ENCODE measurements at regions not wholly inside any gene's neighbourhood (a gene's known extent, or its start where the extent isn't known, plus 50 kb on each side); places are given as distances from the start of the nearest gene placed in this dataset.

DNA sequence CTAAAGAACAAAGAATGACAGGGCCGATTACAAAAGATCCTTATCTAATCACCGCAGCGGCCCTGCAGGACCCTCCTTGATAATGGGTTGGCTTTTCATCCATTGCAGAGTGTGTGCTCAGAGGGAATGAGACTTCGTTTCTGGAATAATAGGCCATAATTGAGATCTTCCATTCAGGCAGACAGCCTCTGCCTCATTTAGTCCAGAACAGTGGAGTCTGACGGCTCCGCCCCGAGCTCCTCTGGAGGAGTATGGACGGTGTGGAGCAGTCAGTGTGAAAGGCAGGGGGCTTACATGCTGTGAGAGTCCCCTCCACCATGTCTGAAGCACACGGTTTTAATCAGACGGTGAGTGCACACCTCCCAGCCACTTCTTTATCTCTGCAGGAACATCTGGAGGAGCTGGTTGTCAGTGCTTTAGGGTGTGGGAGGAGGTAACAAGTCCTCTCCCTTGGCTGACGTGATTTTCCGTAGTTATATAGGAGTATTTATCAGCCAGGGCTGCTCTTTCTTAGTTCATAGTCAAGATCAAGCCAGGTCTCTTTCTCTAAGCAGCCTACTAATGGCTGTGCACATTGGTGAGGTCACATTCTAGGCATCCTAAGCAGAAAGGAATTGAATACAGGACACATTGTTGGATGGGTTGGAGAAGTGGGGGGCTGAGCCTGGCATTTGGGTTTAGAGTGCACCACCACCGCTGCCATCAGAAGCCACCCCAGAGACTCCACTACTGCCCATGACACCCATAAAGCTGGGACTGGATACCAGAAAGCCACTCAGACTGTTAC is 1477.9 kb downstream of the TBC1D22A start:
- H2AFZ ChIP-seq (ENCODE audit: low read length), result no peak overlapping the region
- no peak for DNase-seq
- H3K9me2 ChIP-seq (replicated peaks; ENCODE audit: insufficient read depth, low read length), result no peaks in the 10 kb centered on the region
- no peak overlapping the region for H3K9ac ChIP-seq (ENCODE audit: low read length)
- no peaks in the 10 kb centered on the region for H3K36me3 ChIP-seq (replicated peaks; ENCODE audit: insufficient read depth, low read length)
- no peaks in the 10 kb centered on the region for H3K9me3 ChIP-seq (replicated peaks; ENCODE audit: insufficient read depth, low read length)
- H3K27me3 ChIP-seq (replicated peaks; ENCODE audit: insufficient read depth, low read length), result no peaks in the 10 kb centered on the region
- H3K4me1 ChIP-seq (ENCODE audit: low read length), result no peaks in the 10 kb centered on the region
- no peak overlapping the region for H3K4me3 ChIP-seq (ENCODE audit: low read length)
- H4K20me1 ChIP-seq (ENCODE audit: insufficient read depth, low read length), result no peaks in the 10 kb centered on the region
- H3K27ac ChIP-seq (ENCODE audit: low read length), result no peak overlapping the region
- TF ChIP-seq CTCF (IDR thresholded peaks at IDR 0.05; ENCODE audit: low read length), result no peak
- TF ChIP-seq EZH2phosphoT487 (IDR thresholded peaks at IDR 0.05; ENCODE audit: low read length), result no peak
- no peak for TF ChIP-seq EZH2 (optimal IDR thresholded peaks at IDR 0.05; ENCODE audit: low read depth, low read length)
- H3F3A ChIP-seq (ENCODE audit: insufficient read depth, low read length), result no peaks in the 10 kb centered on the region
- no peak overlapping the region for H3K4me2 ChIP-seq (ENCODE audit: low read depth, low read length)
- H3K79me2 ChIP-seq (ENCODE audit: low read length), result no peaks in the 10 kb centered on the region

GRCh38 chr22:48239461-48240147 is 1477.2 kb downstream of the TBC1D22A start:
- Histone ChIP-seq H4K20me1 (ENCODE audit: insufficient read depth, low read length) (no peaks in the 10 kb centered on the region), H3K27ac (ENCODE audit: low read length) (no peak overlapping the region), H3K27me3 (replicated peaks; ENCODE audit: insufficient read depth, low read length) (no peaks in the 10 kb centered on the region), H2AFZ (ENCODE audit: low read length) (no peak overlapping the region), H3K4me2 (ENCODE audit: low read depth, low read length) (no peak overlapping the region), H3K36me3 (replicated peaks; ENCODE audit: insufficient read depth, low read length) (no peaks in the 10 kb centered on the region), H3K9me2 (replicated peaks; ENCODE audit: insufficient read depth, low read length) (no peaks in the 10 kb centered on the region), H3K4me3 (ENCODE audit: low read length) (no peak overlapping the region), H3K9ac (ENCODE audit: low read length) (no peak overlapping the region), H3K4me1 (ENCODE audit: low read length) (no peaks in the 10 kb centered on the region), H3F3A (ENCODE audit: insufficient read depth, low read length) (no peaks in the 10 kb centered on the region), H3K9me3 (replicated peaks; ENCODE audit: insufficient read depth, low read length) (no peaks in the 10 kb centered on the region), H3K79me2 (ENCODE audit: low read length) (no peaks in the 10 kb centered on the region)
- DNase-seq, result no peak
- TF ChIP-seq CTCF (IDR thresholded peaks at IDR 0.05; ENCODE audit: low read length) (no peak), EZH2 (optimal IDR thresholded peaks at IDR 0.05; ENCODE audit: low read depth, low read length) (no peak), EZH2phosphoT487 (IDR thresholded peaks at IDR 0.05; ENCODE audit: low read length) (no peak)

- H3K9me2 ChIP-seq (replicated peaks; ENCODE audit: insufficient read depth, low read length), result no peaks in the 10 kb centered on the region
- TF ChIP-seq EZH2 (optimal IDR thresholded peaks at IDR 0.05; ENCODE audit: low read depth, low read length) (no peak), EZH2phosphoT487 (IDR thresholded peaks at IDR 0.05; ENCODE audit: low read length) (no peak), CTCF (IDR thresholded peaks at IDR 0.05; ENCODE audit: low read length) (no peak)
- no peak overlapping the region for H3K27ac ChIP-seq (ENCODE audit: low read length)
- no peak overlapping the region for H3K4me2 ChIP-seq (ENCODE audit: low read depth, low read length)
- no peak overlapping the region for H3K4me3 ChIP-seq (ENCODE audit: low read length)
- no peaks in the 10 kb centered on the region for H4K20me1 ChIP-seq (ENCODE audit: insufficient read depth, low read length)
- no peaks in the 10 kb centered on the region for H3K36me3 ChIP-seq (replicated peaks; ENCODE audit: insufficient read depth, low read length)
- H3F3A ChIP-seq (ENCODE audit: insufficient read depth, low read length), result no peaks in the 10 kb centered on the region
- no peak overlapping the region for H2AFZ ChIP-seq (ENCODE audit: low read length)
- no peaks in the 10 kb centered on the region for H3K79me2 ChIP-seq (ENCODE audit: low read length)
- DNase-seq, result no peak
- no peaks in the 10 kb centered on the region for H3K27me3 ChIP-seq (replicated peaks; ENCODE audit: insufficient read depth, low read length)
- no peak overlapping the region for H3K9ac ChIP-seq (ENCODE audit: low read length)
- H3K9me3 ChIP-seq (replicated peaks; ENCODE audit: insufficient read depth, low read length), result no peaks in the 10 kb centered on the region
- no peaks in the 10 kb centered on the region for H3K4me1 ChIP-seq (ENCODE audit: low read length)
These were observed 1476.5 kb downstream of the TBC1D22A start for GRCh38 chr22:48238966-48239365.

Data from MM.1S (cell line).